Liver (tissue), 8 donors: ENCODE measurements at regions not wholly inside any gene's neighbourhood (a gene's known extent, or its start where the extent isn't known, plus 50 kb on each side); places are given as distances from the start of the nearest gene placed in this dataset.

Source experiments
- DNase-seq: peaks from one replicate; pipeline ENCODE4 v3.0.0-alpha.2; 2017; ENCODE audit warnings: low spot score
- H3K27ac ChIP-seq, 2 donors: one replicate each; pipeline ENCODE4 v1.7.0; 2013; ENCODE audit warnings: inconsistent platforms in 2 of 2, low read length in 2 of 2, control low read depth in 1 of 2, low read depth in 1 of 2, mild to moderate bottlenecking in 1 of 2
- H3K27me3 ChIP-seq, 4 donors: one replicate each; pipeline versions ENCODE4 v1.6.1 to v1.7.0; 2013; ENCODE audit warnings: low read length in 3 of 4, inconsistent platforms in 1 of 4, mild to moderate bottlenecking in 1 of 4, moderate library complexity in 1 of 4; ENCODE audit not compliant: control insufficient read depth in 4 of 4, insufficient read depth in 4 of 4
- H3K36me3 ChIP-seq, 4 donors: one replicate each; pipeline versions ENCODE4 v1.6.1 to v1.7.0; 2013; ENCODE audit warnings: low read length in 3 of 4, mild to moderate bottlenecking in 3 of 4, low read depth in 1 of 4, moderate library complexity in 1 of 4; ENCODE audit not compliant: control insufficient read depth in 4 of 4, insufficient read depth in 3 of 4
- H3K4me1 ChIP-seq, 4 donors: one replicate each; pipeline versions ENCODE4 v1.6.1 to v1.7.0; 2013; ENCODE audit warnings: low read length in 3 of 4, mild to moderate bottlenecking in 3 of 4, moderate library complexity in 1 of 4; ENCODE audit not compliant: control insufficient read depth in 4 of 4, insufficient read depth in 4 of 4
- H3K4me3 ChIP-seq, 3 donors: one replicate each; pipeline versions ENCODE4 v1.6.1 to v1.7.0; 2013; ENCODE audit warnings: low read length in 3 of 3, control low read depth in 1 of 3, low read depth in 1 of 3, mild to moderate bottlenecking in 1 of 3
- H3K9ac ChIP-seq, 2 donors: one replicate each; pipeline ENCODE4 v1.7.0; 2013; ENCODE audit warnings: low read length in 2 of 2, mild to moderate bottlenecking in 2 of 2, moderate library complexity in 2 of 2, control low read depth in 1 of 2, low read depth in 1 of 2
- H3K9me3 ChIP-seq, 4 donors: one replicate each; pipeline versions ENCODE4 v1.6.1 to v1.7.0; 2013; ENCODE audit warnings: low read length in 3 of 4; ENCODE audit not compliant: control insufficient read depth in 4 of 4
- EGR1 ChIP-seq, 2 donors: IDR thresholded peaks; 2 replicates each; pipeline ENCODE4 v1.6.1; 2016 to 2018; ENCODE audit warnings: antibody characterized with exemption in 2 of 2, low read depth in 2 of 2
- FOXA1 ChIP-seq: IDR thresholded peaks from 2 replicates; pipeline ENCODE4 v1.6.1; 2016; ENCODE audit warnings: antibody characterized with exemption
- FOXA2 ChIP-seq: IDR thresholded peaks from 2 replicates; pipeline ENCODE4 v1.6.1; 2016; ENCODE audit warnings: antibody characterized with exemption
- GABPA ChIP-seq, 2 donors: IDR thresholded peaks in 1 of 2; conservative IDR thresholded peaks in 1 of 2; 2 replicates each; pipeline ENCODE4 v1.6.1; 2016; ENCODE audit warnings: antibody characterized with exemption in 2 of 2, mild to moderate bottlenecking in 1 of 2, moderate library complexity in 1 of 2
- HNF4A ChIP-seq, 2 donors: conservative IDR thresholded peaks; 2 replicates each; pipeline ENCODE4 v1.6.1; 2016; ENCODE audit warnings: antibody characterized with exemption in 2 of 2, mild to moderate bottlenecking in 2 of 2
- HNF4G ChIP-seq: IDR thresholded peaks from 2 replicates; pipeline ENCODE4 v1.6.1; 2016; ENCODE audit warnings: antibody characterized with exemption
- JUND ChIP-seq, 2 donors: IDR thresholded peaks; 2 replicates each; pipeline ENCODE4 v1.6.1; 2016; ENCODE audit warnings: antibody characterized with exemption in 2 of 2
- NR2F2 ChIP-seq: IDR thresholded peaks from 2 replicates; pipeline ENCODE4 v1.6.1; 2016; ENCODE audit warnings: antibody characterized with exemption
- RAD21 ChIP-seq, 2 donors: IDR thresholded peaks; 2 replicates each; pipeline ENCODE4 v1.6.1; 2016; ENCODE audit warnings: antibody characterized with exemption in 2 of 2, mild to moderate bottlenecking in 2 of 2
- RXRA ChIP-seq, 2 donors: IDR thresholded peaks; 2 replicates each; pipeline ENCODE4 v1.6.1; 2017 to 2018; ENCODE audit warnings: antibody characterized with exemption in 2 of 2, mild to moderate bottlenecking in 1 of 2
- SP1 ChIP-seq: IDR thresholded peaks from 2 replicates; pipeline ENCODE4 v1.6.1; 2018; ENCODE audit warnings: antibody characterized with exemption, mild to moderate bottlenecking
- TAF1 ChIP-seq: conservative IDR thresholded peaks from 2 replicates; pipeline ENCODE4 v1.6.1; 2016; ENCODE audit warnings: antibody characterized with exemption, mild to moderate bottlenecking
- YY1 ChIP-seq: IDR thresholded peaks from 2 replicates; pipeline ENCODE4 v1.6.1; 2016; ENCODE audit warnings: antibody characterized with exemption, mild to moderate bottlenecking
- WGBS: extraction: QIAGEN DNeasy Blood & Tissue Kit; methylation state at CpG from one replicate; pipeline ENCODE4 v1.1.7; 2013; 5-methylcytosine and 5-hydroxymethylcytosine counted together
- TF ChIP-seq, protein P1 (sequence below): IDR thresholded peaks from 2 replicates; pipeline ENCODE4 v1.6.1; 2016; ENCODE audit warnings: antibody characterized with exemption
- TF ChIP-seq, protein P2 (sequence below): IDR thresholded peaks from 2 replicates; pipeline ENCODE4 v1.6.1; 2016; ENCODE audit warnings: antibody characterized with exemption
- TF ChIP-seq, protein P3 (sequence below): IDR thresholded peaks from 2 replicates; pipeline ENCODE4 v1.6.1; 2016; ENCODE audit warnings: antibody characterized with exemption
- TF ChIP-seq, protein P4 (sequence below): IDR thresholded peaks from 2 replicates; pipeline ENCODE4 v1.6.1; 2016; ENCODE audit warnings: antibody characterized with exemption, mild to moderate bottlenecking
- TF ChIP-seq, protein P5 (sequence below): fragments of 150-350 bp; IDR thresholded peaks from 2 replicates; pipeline ENCODE4 v1.5.1; 2017; ENCODE audit warnings: improper control_type of control experiment, low read depth, low read length; ENCODE audit not compliant: missing input control
- donor health status: healthy.
- donor health status: healthy.
- donor health status: healthy.
- donor health status: healthy.
- donor health status: healthy.

DNA sequence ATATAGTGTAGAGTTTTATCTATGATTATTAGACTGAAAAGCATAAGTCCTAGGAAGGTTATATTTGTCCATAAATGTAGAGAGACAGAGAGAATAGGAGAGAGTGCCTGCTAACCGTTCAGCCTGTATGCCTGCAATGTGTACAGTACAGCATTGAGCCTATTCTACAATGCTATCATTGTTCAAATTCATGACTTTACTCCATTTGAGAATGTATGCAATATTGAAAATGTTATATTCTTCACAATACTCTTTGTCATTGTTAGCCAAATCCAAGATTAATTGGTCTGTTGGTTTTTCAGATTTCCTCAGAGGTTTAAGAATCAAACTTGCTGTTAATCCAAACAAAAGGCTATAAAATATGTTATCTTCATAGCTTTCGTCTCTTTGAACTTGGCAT lies 585.2 kb upstream of the B3GALT2 start:
- no peak for DNase-seq
- Histone ChIP-seq H3K27ac (no peak overlapping the region), H3K4me1 (peaks cover 0 to 2% (median 0%) of the 10 kb centered on the region in 4 donors), H3K4me3 (no peak overlapping the region), H3K27me3 (no peaks in the 10 kb centered on the region), H3K9me3 (no peaks in the 10 kb centered on the region), H3K9ac (no peak overlapping the region), H3K36me3 (no peaks in the 10 kb centered on the region)
- WGBS = 85% methylated on average over 2 of the region's 2 CpGs
- TF ChIP-seq NR2F2 (no peak), EGR1 (IDR thresholded peaks at IDR 0.05; ENCODE audit: low read depth in 2 of 2) (no peak), JUND (IDR thresholded peaks at IDR 0.05) (no peak), RXRA (IDR thresholded peaks at IDR 0.05) (no peak), TAF1 (no peak), FOXA1 (no peak), GABPA (IDR thresholded peaks at IDR 0.05 in 1 of 2, conservative IDR thresholded peaks at IDR 0.05 in 1 of 2) (no peak), FOXA2 (no peak), RAD21 (IDR thresholded peaks at IDR 0.05) (no peak), HNF4G (no peak)
- TF ChIP-seq, protein P1, sequence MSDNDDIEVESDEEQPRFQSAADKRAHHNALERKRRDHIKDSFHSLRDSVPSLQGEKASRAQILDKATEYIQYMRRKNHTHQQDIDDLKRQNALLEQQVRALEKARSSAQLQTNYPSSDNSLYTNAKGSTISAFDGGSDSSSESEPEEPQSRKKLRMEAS = no peak
- TF ChIP-seq, protein P2, sequence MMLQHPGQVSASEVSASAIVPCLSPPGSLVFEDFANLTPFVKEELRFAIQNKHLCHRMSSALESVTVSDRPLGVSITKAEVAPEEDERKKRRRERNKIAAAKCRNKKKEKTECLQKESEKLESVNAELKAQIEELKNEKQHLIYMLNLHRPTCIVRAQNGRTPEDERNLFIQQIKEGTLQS = no peak
- TF ChIP-seq, protein P3, sequence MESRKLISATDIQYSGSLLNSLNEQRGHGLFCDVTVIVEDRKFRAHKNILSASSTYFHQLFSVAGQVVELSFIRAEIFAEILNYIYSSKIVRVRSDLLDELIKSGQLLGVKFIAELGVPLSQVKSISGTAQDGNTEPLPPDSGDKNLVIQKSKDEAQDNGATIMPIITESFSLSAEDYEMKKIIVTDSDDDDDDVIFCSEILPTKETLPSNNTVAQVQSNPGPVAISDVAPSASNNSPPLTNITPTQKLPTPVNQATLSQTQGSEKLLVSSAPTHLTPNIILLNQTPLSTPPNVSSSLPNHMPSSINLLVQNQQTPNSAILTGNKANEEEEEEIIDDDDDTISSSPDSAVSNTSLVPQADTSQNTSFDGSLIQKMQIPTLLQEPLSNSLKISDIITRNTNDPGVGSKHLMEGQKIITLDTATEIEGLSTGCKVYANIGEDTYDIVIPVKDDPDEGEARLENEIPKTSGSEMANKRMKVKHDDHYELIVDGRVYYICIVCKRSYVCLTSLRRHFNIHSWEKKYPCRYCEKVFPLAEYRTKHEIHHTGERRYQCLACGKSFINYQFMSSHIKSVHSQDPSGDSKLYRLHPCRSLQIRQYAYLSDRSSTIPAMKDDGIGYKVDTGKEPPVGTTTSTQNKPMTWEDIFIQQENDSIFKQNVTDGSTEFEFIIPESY = no peak

DNA sequence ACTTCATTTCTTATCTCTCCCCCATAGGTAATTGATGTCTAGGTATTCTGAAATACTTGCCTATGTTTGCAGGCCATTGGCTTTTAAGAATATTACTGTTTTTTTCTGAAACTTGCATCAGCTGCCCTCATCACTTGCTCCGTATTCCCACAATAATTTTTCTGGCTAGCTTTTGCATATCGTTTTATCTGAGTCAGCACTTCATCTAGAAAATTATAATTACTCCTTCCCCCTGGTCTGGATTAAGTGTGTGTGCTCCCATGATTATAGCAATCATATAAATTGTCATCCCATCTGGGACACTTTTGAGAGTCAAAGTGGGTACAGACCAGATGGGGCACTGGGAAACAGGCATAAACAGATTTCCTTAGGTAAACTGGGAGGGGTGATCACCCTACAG lies 583.2 kb upstream of the B3GALT2 start:
- Histone ChIP-seq H3K27ac (no peak overlapping the region), H3K4me3 (no peak overlapping the region), H3K4me1 (peaks cover 0 to 2% (median 0%) of the 10 kb centered on the region in 4 donors), H3K9me3 (no peaks in the 10 kb centered on the region), H3K27me3 (no peaks in the 10 kb centered on the region), H3K36me3 (no peaks in the 10 kb centered on the region), H3K9ac (no peak overlapping the region)
- TF ChIP-seq YY1 = no peak
- TF ChIP-seq, protein P3 = no peak
- no peak for TF ChIP-seq HNF4G
- no peak for TF ChIP-seq SP1
- no peak for TF ChIP-seq EGR1 (IDR thresholded peaks at IDR 0.05; ENCODE audit: low read depth in 2 of 2)
- TF ChIP-seq GABPA (IDR thresholded peaks at IDR 0.05 in 1 of 2, conservative IDR thresholded peaks at IDR 0.05 in 1 of 2) = no peak
- no peak for TF ChIP-seq RAD21 (IDR thresholded peaks at IDR 0.05)
- no peak for TF ChIP-seq FOXA2
- TF ChIP-seq, protein P4, sequence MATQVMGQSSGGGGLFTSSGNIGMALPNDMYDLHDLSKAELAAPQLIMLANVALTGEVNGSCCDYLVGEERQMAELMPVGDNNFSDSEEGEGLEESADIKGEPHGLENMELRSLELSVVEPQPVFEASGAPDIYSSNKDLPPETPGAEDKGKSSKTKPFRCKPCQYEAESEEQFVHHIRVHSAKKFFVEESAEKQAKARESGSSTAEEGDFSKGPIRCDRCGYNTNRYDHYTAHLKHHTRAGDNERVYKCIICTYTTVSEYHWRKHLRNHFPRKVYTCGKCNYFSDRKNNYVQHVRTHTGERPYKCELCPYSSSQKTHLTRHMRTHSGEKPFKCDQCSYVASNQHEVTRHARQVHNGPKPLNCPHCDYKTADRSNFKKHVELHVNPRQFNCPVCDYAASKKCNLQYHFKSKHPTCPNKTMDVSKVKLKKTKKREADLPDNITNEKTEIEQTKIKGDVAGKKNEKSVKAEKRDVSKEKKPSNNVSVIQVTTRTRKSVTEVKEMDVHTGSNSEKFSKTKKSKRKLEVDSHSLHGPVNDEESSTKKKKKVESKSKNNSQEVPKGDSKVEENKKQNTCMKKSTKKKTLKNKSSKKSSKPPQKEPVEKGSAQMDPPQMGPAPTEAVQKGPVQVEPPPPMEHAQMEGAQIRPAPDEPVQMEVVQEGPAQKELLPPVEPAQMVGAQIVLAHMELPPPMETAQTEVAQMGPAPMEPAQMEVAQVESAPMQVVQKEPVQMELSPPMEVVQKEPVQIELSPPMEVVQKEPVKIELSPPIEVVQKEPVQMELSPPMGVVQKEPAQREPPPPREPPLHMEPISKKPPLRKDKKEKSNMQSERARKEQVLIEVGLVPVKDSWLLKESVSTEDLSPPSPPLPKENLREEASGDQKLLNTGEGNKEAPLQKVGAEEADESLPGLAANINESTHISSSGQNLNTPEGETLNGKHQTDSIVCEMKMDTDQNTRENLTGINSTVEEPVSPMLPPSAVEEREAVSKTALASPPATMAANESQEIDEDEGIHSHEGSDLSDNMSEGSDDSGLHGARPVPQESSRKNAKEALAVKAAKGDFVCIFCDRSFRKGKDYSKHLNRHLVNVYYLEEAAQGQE = no peak
- TF ChIP-seq TAF1 = no peak
- no peak for TF ChIP-seq FOXA1
- no peak for TF ChIP-seq HNF4A (conservative IDR thresholded peaks at IDR 0.05)
- TF ChIP-seq, protein P1 = no peak
- no peak for TF ChIP-seq NR2F2
- no peak for TF ChIP-seq RXRA (IDR thresholded peaks at IDR 0.05)
- TF ChIP-seq, protein P5, sequence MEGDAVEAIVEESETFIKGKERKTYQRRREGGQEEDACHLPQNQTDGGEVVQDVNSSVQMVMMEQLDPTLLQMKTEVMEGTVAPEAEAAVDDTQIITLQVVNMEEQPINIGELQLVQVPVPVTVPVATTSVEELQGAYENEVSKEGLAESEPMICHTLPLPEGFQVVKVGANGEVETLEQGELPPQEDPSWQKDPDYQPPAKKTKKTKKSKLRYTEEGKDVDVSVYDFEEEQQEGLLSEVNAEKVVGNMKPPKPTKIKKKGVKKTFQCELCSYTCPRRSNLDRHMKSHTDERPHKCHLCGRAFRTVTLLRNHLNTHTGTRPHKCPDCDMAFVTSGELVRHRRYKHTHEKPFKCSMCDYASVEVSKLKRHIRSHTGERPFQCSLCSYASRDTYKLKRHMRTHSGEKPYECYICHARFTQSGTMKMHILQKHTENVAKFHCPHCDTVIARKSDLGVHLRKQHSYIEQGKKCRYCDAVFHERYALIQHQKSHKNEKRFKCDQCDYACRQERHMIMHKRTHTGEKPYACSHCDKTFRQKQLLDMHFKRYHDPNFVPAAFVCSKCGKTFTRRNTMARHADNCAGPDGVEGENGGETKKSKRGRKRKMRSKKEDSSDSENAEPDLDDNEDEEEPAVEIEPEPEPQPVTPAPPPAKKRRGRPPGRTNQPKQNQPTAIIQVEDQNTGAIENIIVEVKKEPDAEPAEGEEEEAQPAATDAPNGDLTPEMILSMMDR = no peak
- TF ChIP-seq, protein P2 = no peak
- TF ChIP-seq JUND (IDR thresholded peaks at IDR 0.05) = no peak
- DNase-seq = no peak
- WGBS = 91% methylated on average over 2 of the region's 2 CpGs
